ENCODE measurements at regions not wholly inside any gene's neighbourhood (a gene's known extent, or its start where the extent isn't known, plus 50 kb on each side); places are given as distances from the start of the nearest gene placed in this dataset.

- TF ChIP-seq CTCF (IDR thresholded peaks at IDR 0.05) (no peak), POLR2A (IDR thresholded peaks at IDR 0.05) (no peak)
Observed at GRCh38 chr6:145312481-145312880, 422.8 kb downstream of the EPM2A start.

Data from vagina (tissue), 2 donors.